GM23338 (cell line): ENCODE measurements at regions not wholly inside any gene's neighbourhood (a gene's known extent, or its start where the extent isn't known, plus 50 kb on each side); places are given as distances from the start of the nearest gene placed in this dataset.

Source experiments
- ATAC-seq: fragments of 200-7000 bp; cut with Tn5 transposase; 3 replicates; pipeline ENCODE4 v1.9.1; 2020
- DNase-seq: peaks from one replicate; pipeline ENCODE4 v3.0.0-alpha.2; 2015; ENCODE audit warnings: low spot score
- H2AFZ ChIP-seq: fragments of 200-600 bp; sonication (generic); 2 replicates; pipeline ENCODE4 v1.8.0; 2016; ENCODE audit warnings: antibody characterized with exemption, mild to moderate bottlenecking, moderate library complexity
- H3F3A ChIP-seq: fragments of 200-600 bp; sonication (generic); replicated peaks from 2 replicates; pipeline ENCODE4 v1.8.0; 2017; ENCODE audit warnings: antibody characterized with exemption, mixed run types, low read depth
- H3K27ac ChIP-seq: fragments of 200-600 bp; sonication (generic); 2 replicates; pipeline ENCODE4 v1.6.1; 2016; ENCODE audit warnings: low read depth
- H3K27me3 ChIP-seq: fragments of 200-600 bp; sonication (generic); 2 replicates; pipeline ENCODE4 v1.8.0; 2016; ENCODE audit warnings: mild to moderate bottlenecking, mixed run types, moderate library complexity; ENCODE audit not compliant: insufficient read depth
- H3K36me3 ChIP-seq: fragments of 200-600 bp; sonication (generic); 2 replicates; pipeline ENCODE4 v1.8.0; 2016; ENCODE audit warnings: mild to moderate bottlenecking; ENCODE audit not compliant: insufficient read depth
- H3K4me1 ChIP-seq: fragments of 200-600 bp; sonication (generic); 2 replicates; pipeline ENCODE4 v1.8.0; 2016; ENCODE audit warnings: mild to moderate bottlenecking, moderate library complexity; ENCODE audit not compliant: insufficient read depth
- H3K4me2 ChIP-seq: fragments of 200-600 bp; sonication (generic); 2 replicates; pipeline ENCODE4 v1.7.1; 2017; ENCODE audit warnings: mixed run types
- H3K4me3 ChIP-seq: fragments of 200-600 bp; sonication (generic); 2 replicates; pipeline ENCODE4 v1.6.1; 2016; ENCODE audit warnings: mixed run types
- H3K79me2 ChIP-seq: fragments of 200-600 bp; sonication (generic); replicated peaks from 2 replicates; pipeline ENCODE4 v1.8.0; 2017; ENCODE audit warnings: mild to moderate bottlenecking; ENCODE audit not compliant: insufficient read depth
- H3K9me2 ChIP-seq: fragments of 200-600 bp; sonication (generic); 2 replicates; pipeline ENCODE4 v1.8.0; 2017; ENCODE audit not compliant: insufficient read depth
- H4K20me1 ChIP-seq: fragments of 200-600 bp; sonication (generic); replicated peaks from 2 replicates; pipeline ENCODE4 v1.8.0; 2017; ENCODE audit warnings: mild to moderate bottlenecking; ENCODE audit not compliant: insufficient read depth
- H3K27ac Mint-ChIP-seq: 2 replicates; pipeline ENCODE4 v1.8.0; 2020; ENCODE audit warnings: inconsistent platforms, mild to moderate bottlenecking, moderate library complexity, mixed read lengths
- H3K27me3 Mint-ChIP-seq: 3 replicates; pipeline ENCODE4 v1.8.0; 2022; ENCODE audit warnings: low read depth, mild to moderate bottlenecking, moderate library complexity, mixed read lengths, inconsistent platforms; ENCODE audit not compliant: insufficient read depth, poor library complexity
- H3K36me3 Mint-ChIP-seq: 3 replicates; pipeline ENCODE4 v1.8.0; 2021; ENCODE audit warnings: low read depth, mild to moderate bottlenecking, inconsistent platforms, moderate library complexity, mixed read lengths
- H3K4me1 Mint-ChIP-seq: 3 replicates; pipeline ENCODE4 v1.8.0; 2020; ENCODE audit warnings: mild to moderate bottlenecking, inconsistent platforms, mixed read lengths
- H3K4me3 Mint-ChIP-seq: 3 replicates; pipeline ENCODE4 v1.8.0; 2021; ENCODE audit warnings: moderate library complexity, mild to moderate bottlenecking, inconsistent platforms, mixed read lengths
- H3K9me3 Mint-ChIP-seq: 3 replicates; pipeline ENCODE4 v1.8.0; 2020; ENCODE audit warnings: moderate library complexity, mild to moderate bottlenecking, inconsistent platforms, mixed read lengths
- CTCF ChIP-seq, 2 experiments: fragments of 200-600 bp in 1 of 2; sonication (generic) in 1 of 2; conservative IDR thresholded peaks; 2 replicates each; pipeline versions ENCODE4 v1.5.1 to v1.6.1; 2016 to 2017; ENCODE audit warnings: antibody characterized with exemption in 2 of 2, low read depth in 2 of 2, mild to moderate bottlenecking in 2 of 2, moderate library complexity in 1 of 2
- EZH2 ChIP-seq: fragments of 200-600 bp; sonication (generic); IDR thresholded peaks from one replicate; pipeline ENCODE4 v1.8.0; 2017; ENCODE audit warnings: antibody characterized with exemption, mild to moderate bottlenecking, low read depth; ENCODE audit not compliant: unreplicated experiment
- EZH2phosphoT487 ChIP-seq: fragments of 200-600 bp; sonication (generic); IDR thresholded peaks from one replicate; pipeline ENCODE4 v1.8.1; 2018; ENCODE audit warnings: antibody characterized with exemption; ENCODE audit not compliant: unreplicated experiment
- JUNB ChIP-seq: IDR thresholded peaks from one replicate; pipeline ENCODE4 v1.6.1; 2016; ENCODE audit warnings: antibody characterized with exemption; ENCODE audit not compliant: unreplicated experiment
- NANOG ChIP-seq: IDR thresholded peaks from 2 replicates; pipeline ENCODE4 v1.6.1; 2016; ENCODE audit warnings: antibody characterized with exemption, borderline replicate concordance
- POLR2AphosphoS5 ChIP-seq: IDR thresholded peaks from 2 replicates; pipeline ENCODE4 v1.6.1; 2016; ENCODE audit warnings: antibody characterized with exemption, low read depth
- REST ChIP-seq: IDR thresholded peaks from one replicate; pipeline ENCODE4 v1.6.1; 2018; ENCODE audit warnings: antibody characterized with exemption; ENCODE audit not compliant: unreplicated experiment
- STAT1 ChIP-seq: IDR thresholded peaks from one replicate; pipeline ENCODE4 v1.6.1; 2016; ENCODE audit warnings: antibody characterized with exemption; ENCODE audit not compliant: unreplicated experiment
- ZNF114 ChIP-seq: fragments of 250-450 bp; sonication (Bioruptor Pico); IDR thresholded peaks from 2 replicates; pipeline ENCODE4 v1.5.0; 2020; ENCODE audit warnings: mild to moderate bottlenecking, moderate library complexity
- ZNF331 ChIP-seq: fragments of 250-450 bp; sonication (Bioruptor Pico); IDR thresholded peaks from 2 replicates; pipeline ENCODE4 v1.5.0; 2020; ENCODE audit warnings: low read depth, mild to moderate bottlenecking, moderate library complexity
- TF ChIP-seq, protein P1 (sequence below): IDR thresholded peaks from 2 replicates; pipeline ENCODE4 v1.6.1; 2016; ENCODE audit warnings: antibody characterized with exemption
- TF ChIP-seq, protein P2 (sequence below): fragments of 250-450 bp; sonication (Bioruptor Pico); IDR thresholded peaks from 2 replicates; pipeline ENCODE4 v1.5.0; 2020; ENCODE audit warnings: mild to moderate bottlenecking, moderate library complexity

- Histone ChIP-seq H3F3A (no peaks in the 10 kb centered on the region), H3K79me2 (no peaks in the 10 kb centered on the region), H4K20me1 (no peaks in the 10 kb centered on the region), H3K4me2 (no peak overlapping the region), H3K27ac (no peak overlapping the region), H3K9me2 (no peaks in the 10 kb centered on the region), H3K4me1 (no peaks in the 10 kb centered on the region), H3K4me3 (no peak overlapping the region), H2AFZ (peak overlapping the region; percentile 72; the same call in 1 of the 2 replicates), H3K36me3 (no peaks in the 10 kb centered on the region), H3K27me3 (no peaks in the 10 kb centered on the region)
- no peaks in the 10 kb centered on the region for H3K27me3 Mint-ChIP-seq
- H3K9me3 Mint-ChIP-seq = no peaks in the 10 kb centered on the region
- DNase-seq (no peak), ATAC-seq (no peak)
- no peak overlapping the region for H3K4me3 Mint-ChIP-seq
- TF ChIP-seq POLR2AphosphoS5 (no peak), ZNF331 (no peak), CTCF (conservative IDR thresholded peaks at IDR 0.05; ENCODE audit: low read depth in 2 of 2) (no peak), NANOG (no peak), STAT1 (no peak), JUNB (no peak), EZH2 (no peak), EZH2phosphoT487 (no peak), ZNF114 (CRISPR knock-in tag) (no peak), REST (no peak)
- TF ChIP-seq, protein P1, sequence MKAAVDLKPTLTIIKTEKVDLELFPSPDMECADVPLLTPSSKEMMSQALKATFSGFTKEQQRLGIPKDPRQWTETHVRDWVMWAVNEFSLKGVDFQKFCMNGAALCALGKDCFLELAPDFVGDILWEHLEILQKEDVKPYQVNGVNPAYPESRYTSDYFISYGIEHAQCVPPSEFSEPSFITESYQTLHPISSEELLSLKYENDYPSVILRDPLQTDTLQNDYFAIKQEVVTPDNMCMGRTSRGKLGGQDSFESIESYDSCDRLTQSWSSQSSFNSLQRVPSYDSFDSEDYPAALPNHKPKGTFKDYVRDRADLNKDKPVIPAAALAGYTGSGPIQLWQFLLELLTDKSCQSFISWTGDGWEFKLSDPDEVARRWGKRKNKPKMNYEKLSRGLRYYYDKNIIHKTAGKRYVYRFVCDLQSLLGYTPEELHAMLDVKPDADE = no peak
- TF ChIP-seq, protein P2, sequence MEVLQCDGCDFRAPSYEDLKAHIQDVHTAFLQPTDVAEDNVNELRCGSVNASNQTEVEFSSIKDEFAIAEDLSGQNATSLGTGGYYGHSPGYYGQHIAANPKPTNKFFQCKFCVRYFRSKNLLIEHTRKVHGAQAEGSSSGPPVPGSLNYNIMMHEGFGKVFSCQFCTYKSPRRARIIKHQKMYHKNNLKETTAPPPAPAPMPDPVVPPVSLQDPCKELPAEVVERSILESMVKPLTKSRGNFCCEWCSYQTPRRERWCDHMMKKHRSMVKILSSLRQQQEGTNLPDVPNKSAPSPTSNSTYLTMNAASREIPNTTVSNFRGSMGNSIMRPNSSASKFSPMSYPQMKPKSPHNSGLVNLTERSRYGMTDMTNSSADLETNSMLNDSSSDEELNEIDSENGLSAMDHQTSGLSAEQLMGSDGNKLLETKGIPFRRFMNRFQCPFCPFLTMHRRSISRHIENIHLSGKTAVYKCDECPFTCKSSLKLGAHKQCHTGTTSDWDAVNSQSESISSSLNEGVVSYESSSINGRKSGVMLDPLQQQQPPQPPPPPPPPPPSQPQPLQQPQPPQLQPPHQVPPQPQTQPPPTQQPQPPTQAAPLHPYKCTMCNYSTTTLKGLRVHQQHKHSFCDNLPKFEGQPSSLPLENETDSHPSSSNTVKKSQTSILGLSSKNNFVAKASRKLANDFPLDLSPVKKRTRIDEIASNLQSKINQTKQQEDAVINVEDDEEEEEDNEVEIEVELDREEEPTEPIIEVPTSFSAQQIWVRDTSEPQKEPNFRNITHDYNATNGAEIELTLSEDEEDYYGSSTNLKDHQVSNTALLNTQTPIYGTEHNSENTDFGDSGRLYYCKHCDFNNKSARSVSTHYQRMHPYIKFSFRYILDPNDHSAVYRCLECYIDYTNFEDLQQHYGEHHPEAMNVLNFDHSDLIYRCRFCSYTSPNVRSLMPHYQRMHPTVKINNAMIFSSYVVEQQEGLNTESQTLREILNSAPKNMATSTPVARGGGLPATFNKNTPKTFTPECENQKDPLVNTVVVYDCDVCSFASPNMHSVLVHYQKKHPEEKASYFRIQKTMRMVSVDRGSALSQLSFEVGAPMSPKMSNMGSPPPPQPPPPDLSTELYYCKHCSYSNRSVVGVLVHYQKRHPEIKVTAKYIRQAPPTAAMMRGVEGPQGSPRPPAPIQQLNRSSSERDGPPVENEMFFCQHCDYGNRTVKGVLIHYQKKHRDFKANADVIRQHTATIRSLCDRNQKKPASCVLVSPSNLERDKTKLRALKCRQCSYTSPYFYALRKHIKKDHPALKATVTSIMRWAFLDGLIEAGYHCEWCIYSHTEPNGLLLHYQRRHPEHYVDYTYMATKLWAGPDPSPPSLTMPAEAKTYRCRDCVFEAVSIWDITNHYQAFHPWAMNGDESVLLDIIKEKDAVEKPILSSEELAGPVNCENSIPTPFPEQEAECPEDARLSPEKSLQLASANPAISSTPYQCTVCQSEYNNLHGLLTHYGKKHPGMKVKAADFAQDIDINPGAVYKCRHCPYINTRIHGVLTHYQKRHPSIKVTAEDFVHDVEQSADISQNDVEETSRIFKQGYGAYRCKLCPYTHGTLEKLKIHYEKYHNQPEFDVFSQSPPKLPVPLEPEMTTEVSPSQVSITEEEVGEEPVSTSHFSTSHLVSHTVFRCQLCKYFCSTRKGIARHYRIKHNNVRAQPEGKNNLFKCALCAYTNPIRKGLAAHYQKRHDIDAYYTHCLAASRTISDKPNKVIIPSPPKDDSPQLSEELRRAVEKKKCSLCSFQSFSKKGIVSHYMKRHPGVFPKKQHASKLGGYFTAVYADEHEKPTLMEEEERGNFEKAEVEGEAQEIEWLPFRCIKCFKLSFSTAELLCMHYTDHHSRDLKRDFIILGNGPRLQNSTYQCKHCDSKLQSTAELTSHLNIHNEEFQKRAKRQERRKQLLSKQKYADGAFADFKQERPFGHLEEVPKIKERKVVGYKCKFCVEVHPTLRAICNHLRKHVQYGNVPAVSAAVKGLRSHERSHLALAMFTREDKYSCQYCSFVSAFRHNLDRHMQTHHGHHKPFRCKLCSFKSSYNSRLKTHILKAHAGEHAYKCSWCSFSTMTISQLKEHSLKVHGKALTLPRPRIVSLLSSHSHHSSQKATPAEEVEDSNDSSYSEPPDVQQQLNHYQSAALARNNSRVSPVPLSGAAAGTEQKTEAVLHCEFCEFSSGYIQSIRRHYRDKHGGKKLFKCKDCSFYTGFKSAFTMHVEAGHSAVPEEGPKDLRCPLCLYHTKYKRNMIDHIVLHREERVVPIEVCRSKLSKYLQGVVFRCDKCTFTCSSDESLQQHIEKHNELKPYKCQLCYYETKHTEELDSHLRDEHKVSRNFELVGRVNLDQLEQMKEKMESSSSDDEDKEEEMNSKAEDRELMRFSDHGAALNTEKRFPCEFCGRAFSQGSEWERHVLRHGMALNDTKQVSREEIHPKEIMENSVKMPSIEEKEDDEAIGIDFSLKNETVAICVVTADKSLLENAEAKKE = no peak
- no peaks in the 10 kb centered on the region for H3K36me3 Mint-ChIP-seq
- H3K4me1 Mint-ChIP-seq = peaks cover 6% of the 10 kb centered on the region; the same call in 2 of the 3 replicates
- no peak overlapping the region for H3K27ac Mint-ChIP-seq
Measured at GRCh38 chr5:44539602-44539919, 150.3 kb upstream of the FGF10 start.
